HG02798 (cell line): ENCODE measurements at regions not wholly inside any gene's neighbourhood (a gene's known extent, or its start where the extent isn't known, plus 50 kb on each side); places are given as distances from the start of the nearest gene placed in this dataset.
"Not testable (repeated sequence)": the region's sequence is repeated elsewhere in the genome, so short reads cannot be mapped to it uniquely, and the experiment has no call there.

Experiments
- ATAC-seq: cut with Tn5 transposase; IDR thresholded peaks from one replicate; pipeline ENCODE4 v1.9.1; 2021; ENCODE audit warnings: mild to moderate bottlenecking; ENCODE audit not compliant: unreplicated experiment, poor library complexity

GRCh38 chr11:33437529-33437928 is 180.3 kb downstream of the HIPK3 start:
- ATAC-seq = no peak

- no peak for ATAC-seq
These were observed 178.0 kb downstream of the HIPK3 start for GRCh38 chr11:33435216-33435615.

- ATAC-seq = no peak
These were observed 177.1 kb downstream of the HIPK3 start for GRCh38 chr11:33434294-33434693.

GRCh38 chr11:33428435-33428834 is 171.3 kb downstream of the HIPK3 start:
- ATAC-seq = not testable (repeated sequence)

DNA sequence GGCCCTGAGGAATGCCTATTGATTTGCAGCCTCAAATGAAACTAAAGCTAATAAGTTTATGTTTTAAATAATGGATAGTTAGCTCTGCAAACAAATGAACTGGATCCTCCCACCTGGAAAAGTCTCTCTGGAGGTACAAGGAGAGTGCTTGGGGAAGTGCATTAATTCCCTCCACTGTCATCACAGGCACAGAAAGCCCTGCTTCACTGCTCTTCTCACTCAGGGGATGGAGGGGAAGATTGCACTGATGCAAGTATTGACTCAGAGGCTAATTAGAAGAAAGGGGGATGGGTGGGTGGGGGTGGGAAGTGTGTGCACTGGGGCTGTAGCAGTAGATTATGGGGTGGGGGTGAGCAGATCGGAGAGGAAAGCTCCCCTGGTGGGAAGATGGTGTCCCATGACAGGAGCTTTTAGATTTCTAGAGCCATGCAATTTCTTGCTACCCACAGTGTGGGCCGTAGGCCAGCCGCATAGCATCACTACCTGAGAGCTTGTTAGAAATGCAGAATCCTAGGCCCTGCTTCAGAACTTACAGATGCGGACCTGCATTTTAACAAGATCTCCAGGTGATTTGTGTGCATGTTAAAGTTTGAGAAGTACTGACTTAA is 163.9 kb downstream of the HIPK3 start:
- ATAC-seq = no peak

DNA sequence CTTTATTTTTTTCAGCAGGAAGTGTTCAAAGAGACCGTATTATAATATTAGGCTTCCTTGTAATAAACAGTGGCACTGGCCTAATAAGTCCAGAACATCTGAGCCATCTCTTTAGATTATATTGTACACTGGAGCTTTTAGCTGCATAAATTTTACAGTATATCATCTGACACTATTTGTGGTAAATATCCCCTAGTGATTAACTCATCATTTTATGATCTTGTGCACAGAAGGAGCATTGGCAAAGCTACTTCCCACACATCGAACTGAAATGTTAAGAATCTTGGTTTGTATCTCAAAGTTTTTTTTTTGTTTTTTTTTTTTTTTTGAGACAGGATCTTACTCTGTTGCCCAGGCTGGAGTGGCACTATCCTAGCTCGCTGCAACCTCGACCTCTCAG is 162.7 kb downstream of the HIPK3 start:
- no peak for ATAC-seq

DNA sequence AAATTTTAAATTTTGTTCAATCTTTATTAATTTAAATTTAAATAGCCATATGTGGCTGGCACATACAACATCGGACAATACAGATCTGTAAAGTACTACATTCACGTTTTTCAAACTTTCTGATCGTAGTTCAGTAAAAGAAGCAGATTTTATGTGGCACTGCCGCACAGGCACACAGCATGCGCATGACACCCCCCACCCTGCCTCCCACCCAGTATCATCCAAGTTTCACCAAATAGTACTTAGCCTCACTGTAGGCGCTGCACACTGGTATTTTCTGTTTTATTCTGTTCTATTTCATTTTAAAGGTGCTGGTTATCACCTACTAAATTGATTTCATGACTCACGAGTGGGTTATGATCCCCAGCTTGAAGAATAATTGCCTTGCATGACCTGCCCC is 159.9 kb downstream of the HIPK3 start:
- ATAC-seq = no peak

- ATAC-seq = no peak
These were observed 156.1 kb downstream of the HIPK3 start for GRCh38 chr11:33413301-33413700.

DNA sequence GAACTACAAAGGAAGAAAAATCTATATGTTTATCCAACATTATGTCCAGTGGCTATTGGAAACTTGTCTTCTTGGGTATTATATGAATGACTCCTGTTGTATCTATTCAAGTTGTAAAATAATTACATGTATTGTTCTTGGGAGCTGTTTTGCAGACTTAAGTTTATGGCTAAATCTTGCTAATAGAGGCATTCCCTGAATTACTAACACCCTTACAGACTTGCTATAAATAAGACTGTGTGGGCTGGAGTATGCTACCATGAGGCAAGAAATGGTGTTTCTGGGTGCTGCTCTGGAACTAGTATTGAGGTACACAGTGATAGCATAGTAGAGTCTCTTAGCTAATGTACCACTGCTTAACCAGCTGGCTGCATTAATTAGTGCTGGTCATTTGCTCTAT is 155.1 kb downstream of the HIPK3 start:
- ATAC-seq = no peak

GRCh38 chr11:33411751-33412150 is 154.6 kb downstream of the HIPK3 start:
- no peak for ATAC-seq

- ATAC-seq = no peak
These were observed 153.0 kb downstream of the HIPK3 start for GRCh38 chr11:33410086-33410765.
